ENCODE measurements at regions not wholly inside any gene's neighbourhood (a gene's known extent, or its start where the extent isn't known, plus 50 kb on each side); places are given as distances from the start of the nearest gene placed in this dataset.

GRCh38 chr11:131052367-131052766 is 136.1 kb upstream of the SNX19 start:
- no peak for DNase-seq (ENCODE audit: low spot score)

- no peak for DNase-seq (ENCODE audit: low spot score)
These were observed 139.8 kb upstream of the SNX19 start for GRCh38 chr11:131056036-131056435.

GRCh38 chr11:131063638-131064037 is 147.4 kb upstream of the SNX19 start:
- no peak for DNase-seq (ENCODE audit: low spot score)

- peak; percentile 77 for DNase-seq (ENCODE audit: low spot score)
These were observed 148.2 kb upstream of the SNX19 start for GRCh38 chr11:131064373-131064991.

GRCh38 chr11:131065435-131066413 is 149.4 kb upstream of the SNX19 start:
- DNase-seq (ENCODE audit: low spot score): no peak

GRCh38 chr11:131066551-131066950 is 150.3 kb upstream of the SNX19 start:
- no peak for DNase-seq (ENCODE audit: low spot score)

- no peak for DNase-seq (ENCODE audit: low spot score)
These were observed 154.1 kb upstream of the SNX19 start for GRCh38 chr11:131070365-131070764.

- DNase-seq (ENCODE audit: low spot score): no peak
These were observed 156.9 kb upstream of the SNX19 start for GRCh38 chr11:131073167-131073566.

GRCh38 chr11:131074573-131074972 is 158.3 kb upstream of the SNX19 start:
- no peak for DNase-seq (ENCODE audit: low spot score)

- DNase-seq (ENCODE audit: low spot score): no peak
These were observed 161.1 kb upstream of the SNX19 start for GRCh38 chr11:131077340-131077739.

GRCh38 chr11:131079036-131079435 is 162.8 kb upstream of the SNX19 start:
- no peak for DNase-seq (ENCODE audit: low spot score)

- no peak for DNase-seq (ENCODE audit: low spot score)
These were observed 173.5 kb upstream of the SNX19 start for GRCh38 chr11:131089727-131090245.

GRCh38 chr11:131092469-131092868 is 176.2 kb upstream of the SNX19 start:
- DNase-seq (ENCODE audit: low spot score): no peak

GRCh38 chr11:131094827-131095226 is 178.5 kb upstream of the SNX19 start:
- no peak for DNase-seq (ENCODE audit: low spot score)

GRCh38 chr11:131095511-131096185 is 179.4 kb upstream of the SNX19 start:
- DNase-seq (ENCODE audit: low spot score): no peak

GRCh38 chr11:131099013-131099412 is 182.7 kb upstream of the SNX19 start:
- no peak for DNase-seq (ENCODE audit: low spot score)

GRCh38 chr11:131099746-131100145 is 183.5 kb upstream of the SNX19 start:
- DNase-seq (ENCODE audit: low spot score): no peak

GRCh38 chr11:131108760-131109159 is 192.5 kb upstream of the SNX19 start:
- DNase-seq (ENCODE audit: low spot score): no peak

- DNase-seq (ENCODE audit: low spot score): no peak
These were observed 193.0 kb upstream of the SNX19 start for GRCh38 chr11:131109257-131109656.

- DNase-seq (ENCODE audit: low spot score): no peak
These were observed 193.5 kb upstream of the SNX19 start for GRCh38 chr11:131109790-131110189.

GRCh38 chr11:131111775-131112174 is 195.5 kb upstream of the SNX19 start:
- DNase-seq (ENCODE audit: low spot score): no peak

GRCh38 chr11:131118247-131118646 is 202.0 kb upstream of the SNX19 start:
- no peak for DNase-seq (ENCODE audit: low spot score)
